GM12878 (cell line): ENCODE measurements at regions not wholly inside any gene's neighbourhood (a gene's known extent, or its start where the extent isn't known, plus 50 kb on each side); places are given as distances from the start of the nearest gene placed in this dataset.

Experiments
- ATAC-seq: fragments of 200-7000 bp; cut with Tn5 transposase; 3 replicates; pipeline ENCODE4 v1.9.1; 2020; ENCODE audit warnings: mild to moderate bottlenecking, moderate library complexity
- BruUV-seq: library from RNA; stranded (reverse); fragments of 400-500 nt; replicated peaks from 2 replicates; lab custom pipeline; 2021; lab: Mats Ljungman, UMichigan
- CTCF ChIA-PET: fragments of 300-600 bp; sonication (Branson Sonifier 250); formaldehyde crosslinking; extraction: SDS; loops from one replicate; lab custom pipeline; 2021; ENCODE audit warnings: inconsistent platforms; lab: Yijun Ruan, JAX
- POLR2A ChIA-PET: fragments of 350-600 bp; formaldehyde crosslinking; extraction: SDS; loops from one replicate; lab custom pipeline; 2021; ENCODE audit warnings: inconsistent platforms; lab: Charles Lee
- RAD21 ChIA-PET: fragments of 300-600 bp; sonication (Branson Sonifier 250); formaldehyde crosslinking; loops from one replicate; lab custom pipeline; 2023; ENCODE audit warnings: antibody characterized with exemption; ENCODE audit not compliant: unreplicated experiment; lab: Charles Lee
- SMC1A ChIA-PET: fragments of 300-600 bp; sonication (Branson Sonifier 250); formaldehyde crosslinking; loops from one replicate; lab custom pipeline; 2023; ENCODE audit not compliant: unreplicated experiment, uncharacterized antibody; lab: Charles Lee
- DNase-seq: peaks from one replicate; pipeline ENCODE4 v3.0.0-alpha.2; 2011; ENCODE audit warnings: low read depth, low spot score
- FAIRE-seq: peaks from 3 replicates; lab custom pipeline; 2011; peaks lifted over from hg19 to GRCh38; lab: Jason Lieb, UNC
- H2AFZ ChIP-seq: 2 replicates; pipeline ENCODE4 v1.6.0; 2011; ENCODE audit warnings: low read depth, low read length, control low read depth; ENCODE audit not compliant: control insufficient read depth
- H3K27ac ChIP-seq: 2 replicates; pipeline ENCODE4 v1.5.1; 2011; ENCODE audit warnings: control low read depth; ENCODE audit not compliant: control insufficient read depth, insufficient read depth
- H3K27me3 ChIP-seq, 2 experiments: replicated peaks in 1 of 2; 2 replicates each; pipeline versions ENCODE4 v1.6.0 to v1.6.1; 2011; ENCODE audit warnings: low read length in 1 of 2; ENCODE audit not compliant: control insufficient read depth in 2 of 2, insufficient read depth in 2 of 2
- H3K36me3 ChIP-seq, 2 experiments: 2 replicates each; pipeline ENCODE4 v1.5.1; 2011; ENCODE audit warnings: low read length in 1 of 2; ENCODE audit not compliant: control insufficient read depth in 2 of 2, insufficient read depth in 2 of 2
- H3K4me1 ChIP-seq: 2 replicates; pipeline ENCODE4 v1.6.1; 2011; ENCODE audit warnings: mild to moderate bottlenecking, low read length, moderate library complexity, mixed read lengths; ENCODE audit not compliant: control insufficient read depth, insufficient read depth
- H3K4me2 ChIP-seq: 2 replicates; pipeline ENCODE4 v1.6.0; 2011; ENCODE audit warnings: control low read depth; ENCODE audit not compliant: control insufficient read depth, insufficient read depth
- H3K4me3 ChIP-seq: fragments of 200-600 bp; sonication (generic); 2 replicates; pipeline ENCODE4 v1.5.1; 2016
- H3K79me2 ChIP-seq: 2 replicates; pipeline ENCODE4 v1.6.0; 2011; ENCODE audit warnings: low read length; ENCODE audit not compliant: control insufficient read depth, insufficient read depth
- H3K9ac ChIP-seq: 2 replicates; pipeline ENCODE4 v1.8.0; 2011; ENCODE audit warnings: low read length, control low read depth, mixed read lengths; ENCODE audit not compliant: control insufficient read depth, insufficient read depth
- H3K9me3 ChIP-seq: replicated peaks from 3 replicates; pipeline ENCODE4 v1.5.1; 2011; ENCODE audit warnings: mild to moderate bottlenecking, low read length; ENCODE audit not compliant: control insufficient read depth, insufficient read depth
- H4K20me1 ChIP-seq: 2 replicates; pipeline ENCODE4 v1.6.0; 2011; ENCODE audit not compliant: control insufficient read depth, insufficient read depth
- BCL11A ChIP-seq: IDR thresholded peaks from 2 replicates; pipeline ENCODE4 v1.6.1; 2011; ENCODE audit warnings: low read depth, low read length
- BMI1 ChIP-seq: fragments of 450-650 bp; IDR thresholded peaks from 2 replicates; pipeline ENCODE4 v1.6.1; 2016; ENCODE audit warnings: mild to moderate bottlenecking, moderate library complexity, borderline replicate concordance
- CEBPZ ChIP-seq: fragments of 150-350 bp; IDR thresholded peaks from 2 replicates; pipeline ENCODE4 v1.6.1; 2016; ENCODE audit warnings: low read depth, low read length
- EZH2 ChIP-seq: IDR thresholded peaks from 2 replicates; pipeline ENCODE4 v1.6.1; 2012; ENCODE audit warnings: low read depth, mild to moderate bottlenecking, control low read depth, inconsistent platforms, low read length, borderline replicate concordance; ENCODE audit not compliant: control insufficient read depth
- HDGF ChIP-seq: fragments of 450-650 bp; IDR thresholded peaks from 2 replicates; pipeline ENCODE4 v1.6.1; 2016; ENCODE audit warnings: antibody characterized with exemption
- IRF4 ChIP-seq: IDR thresholded peaks from 2 replicates; pipeline ENCODE4 v1.6.1; 2011; ENCODE audit warnings: low read depth, low read length
- MAX ChIP-seq: IDR thresholded peaks from 2 replicates; pipeline ENCODE4 v1.6.1; 2012; ENCODE audit warnings: low read depth, low read length, improper control_type of control experiment
- NFIC ChIP-seq: IDR thresholded peaks from 2 replicates; pipeline ENCODE4 v1.6.1; 2012; ENCODE audit warnings: low read depth, mild to moderate bottlenecking, inconsistent platforms, low read length, moderate library complexity
- NRF1 ChIP-seq: conservative IDR thresholded peaks from 2 replicates; pipeline ENCODE4 v1.6.1; 2011; ENCODE audit warnings: mild to moderate bottlenecking, low read depth, low read length, improper control_type of control experiment
- PAX5 ChIP-seq: IDR thresholded peaks from 2 replicates; pipeline ENCODE4 v1.6.1; 2011; ENCODE audit warnings: low read depth, low read length, borderline replicate concordance
- RB1 ChIP-seq: fragments of 450-650 bp; formaldehyde crosslinking; IDR thresholded peaks from 2 replicates; pipeline ENCODE4 v1.6.1; 2017; ENCODE audit warnings: mild to moderate bottlenecking, borderline replicate concordance
- SKIL ChIP-seq: fragments of 450-650 bp; IDR thresholded peaks from 2 replicates; pipeline ENCODE4 v1.6.1; 2017; ENCODE audit warnings: mild to moderate bottlenecking, low read depth, inconsistent platforms; ENCODE audit not compliant: poor library complexity, severe bottlenecking
- SMAD1 ChIP-seq: fragments of 450-650 bp; IDR thresholded peaks from 2 replicates; pipeline ENCODE4 v1.6.1; 2018; ENCODE audit warnings: mild to moderate bottlenecking, low read depth; ENCODE audit not compliant: partially characterized antibody
- SPI1 ChIP-seq: IDR thresholded peaks from 2 replicates; pipeline ENCODE4 v1.6.1; 2011; ENCODE audit warnings: low read depth, mild to moderate bottlenecking, low read length, moderate library complexity, borderline replicate concordance; ENCODE audit not compliant: insufficient read depth
- ZBED1 ChIP-seq: IDR thresholded peaks from 2 replicates; pipeline ENCODE4 v1.6.1; 2016; ENCODE audit warnings: borderline replicate concordance
- ZZZ3 ChIP-seq: IDR thresholded peaks from 2 replicates; pipeline ENCODE4 v1.6.1; 2011; ENCODE audit warnings: low read depth; ENCODE audit not compliant: control insufficient read depth, insufficient read length
- WGBS: methylation state at CpG from one replicate; pipeline ENCODE4 v1.1.6; 2016; ENCODE audit warnings: low lambda C conversion rate; ENCODE audit not compliant: insufficient replicate concordance, insufficient coverage; ENCODE audit errors: missing lambda C conversion rate; 5-methylcytosine and 5-hydroxymethylcytosine counted together
- in situ Hi-C: fragments of 300-500 bp; cut with MboI; formaldehyde crosslinking; loops from 9 replicates; pipeline ENCODE4 v1.14.3; 2018; ENCODE audit warnings: mixed read lengths
- intact Hi-C: fragments of 100-400 bp; cut with micrococcal nuclease; formaldehyde crosslinking; loops from one replicate; pipeline ENCODE4 v1.14.2; 2022; ENCODE audit not compliant: unreplicated experiment

GRCh38 chr6:76422511-76423213 lies 350.2 kb upstream of the IMPG1 start:
- FAIRE-seq (no peak), DNase-seq (no peak), ATAC-seq (no peak)
- H3K36me3 ChIP-seq = no peaks in the 10 kb centered on the region
- no peak overlapping the region for H3K27ac ChIP-seq
- no peak overlapping the region for H3K4me2 ChIP-seq
- no peak overlapping the region for H3K9ac ChIP-seq
- POLR2A ChIA-PET = no interaction called here
- no peak overlapping the region for H2AFZ ChIP-seq
- SMC1A ChIA-PET = interaction anchor here (1.0 to 1.7 kb wide), 2 partner anchors 44 to 69 kb away, joined by 3 to 5 read pairs; no protein-coding TSS in a partner anchor
- no peaks in the 10 kb centered on the region for H3K4me1 ChIP-seq
- 0% methylated on average over 2 of the region's 2 CpGs for WGBS
- no peak overlapping the region for H3K4me3 ChIP-seq
- RAD21 ChIA-PET = no interaction called here
- intact Hi-C loops (no loop called here), in situ Hi-C loops (no loop called here)
- CTCF ChIA-PET = interaction anchor here (1.1 to 1.6 kb wide), 2 partner anchors 9 to 22 kb away, joined by 3 to 4 read pairs; no protein-coding TSS in a partner anchor
- no peaks in the 10 kb centered on the region for H4K20me1 ChIP-seq
- no peaks in the 10 kb centered on the region for H3K27me3 ChIP-seq
- BruUV-seq = no TSS peak
- H3K79me2 ChIP-seq = no peaks in the 10 kb centered on the region
- no peaks in the 10 kb centered on the region for H3K9me3 ChIP-seq
- no peak for TF ChIP-seq NFIC
- no peak for TF ChIP-seq SKIL
- TF ChIP-seq PAX5 = no peak
- TF ChIP-seq ZBED1 = no peak
- no peak for TF ChIP-seq SMAD1
- TF ChIP-seq ZZZ3 = no peak
- no peak for TF ChIP-seq CEBPZ
- TF ChIP-seq MAX = no peak
- TF ChIP-seq EZH2 = no peak
- no peak for TF ChIP-seq BMI1
- no peak for TF ChIP-seq IRF4
- no peak for TF ChIP-seq NRF1
- TF ChIP-seq SPI1 = no peak
- TF ChIP-seq BCL11A = no peak
- TF ChIP-seq RB1 = no peak
- TF ChIP-seq HDGF = no peak
